H1 (cell line): ENCODE measurements at regions not wholly inside any gene's neighbourhood (a gene's known extent, or its start where the extent isn't known, plus 50 kb on each side); places are given as distances from the start of the nearest gene placed in this dataset.

Experiments used
- CTCF ChIA-PET: fragments of 300-600 bp; sonication (Branson Sonifier 250); formaldehyde crosslinking; loops from one replicate; lab custom pipeline; 2021; ENCODE audit not compliant: partially characterized antibody; lab: Charles Lee
- POLR2A ChIA-PET: fragments of 300-600 bp; sonication (Branson Sonifier 250); formaldehyde crosslinking; loops from one replicate; lab custom pipeline; 2021; ENCODE audit warnings: inconsistent platforms; ENCODE audit not compliant: partially characterized antibody; lab: Charles Lee
- DNase-seq, 2 experiments: peaks; one replicate each; pipeline versions ENCODE4 v3.0.0 to v3.0.0-alpha.2; 2010 to 2022; ENCODE audit warnings: low spot score in 2 of 2, low read depth in 1 of 2, mixed read lengths in 1 of 2
- FAIRE-seq: peaks from 2 replicates; lab custom pipeline; 2011; peaks lifted over from hg19 to GRCh38; lab: Jason Lieb, UNC
- H2AFZ ChIP-seq: 2 replicates; pipeline ENCODE4 v1.8.1; 2012; ENCODE audit warnings: low read length, inconsistent platforms
- H2AK5ac ChIP-seq: 2 replicates; pipeline ENCODE4 v1.6.1; 2013; ENCODE audit warnings: low read depth, low read length
- H2BK120ac ChIP-seq: replicated peaks from 2 replicates; pipeline ENCODE3; 2013; ENCODE audit warnings: low read depth, low read length, inconsistent platforms
- H2BK12ac ChIP-seq: 2 replicates; pipeline ENCODE4 v1.6.1; 2013; ENCODE audit warnings: low read depth, low read length
- H2BK15ac ChIP-seq: 2 replicates; pipeline ENCODE4 v1.6.1; 2013; ENCODE audit warnings: low read length
- H2BK20ac ChIP-seq: 2 replicates; pipeline ENCODE4 v1.6.1; 2013; ENCODE audit warnings: low read length
- H2BK5ac ChIP-seq: 2 replicates; pipeline ENCODE4 v1.6.1; 2013; ENCODE audit warnings: low read depth, low read length
- H3K14ac ChIP-seq: 2 replicates; pipeline ENCODE4 v1.6.1; 2013; ENCODE audit warnings: inconsistent platforms; ENCODE audit not compliant: insufficient read length
- H3K18ac ChIP-seq: 2 replicates; pipeline ENCODE4 v1.6.1; 2013; ENCODE audit warnings: low read length; ENCODE audit errors: extremely low read depth
- H3K23ac ChIP-seq: 2 replicates; pipeline ENCODE4 v1.6.1; 2013; ENCODE audit warnings: inconsistent platforms; ENCODE audit not compliant: insufficient read length
- H3K23me2 ChIP-seq: 2 replicates; pipeline ENCODE4 v1.6.1; 2013; ENCODE audit warnings: low read depth, low read length
- H3K27ac ChIP-seq: 2 replicates; pipeline ENCODE4 v1.6.1; 2011; ENCODE audit warnings: low read depth, low read length, inconsistent platforms
- H3K27me3 ChIP-seq, 4 experiments: replicated peaks in 1 of 4; 1 replicate in 1 of 4; 2 replicates in 3 of 4; pipeline versions ENCODE4 v1.6.1 to v1.8.1; 2011 to 2013; ENCODE audit warnings: low read length in 3 of 4, mild to moderate bottlenecking in 3 of 4, inconsistent platforms in 2 of 4, mixed read lengths in 2 of 4, moderate library complexity in 1 of 4; ENCODE audit not compliant: control insufficient read depth in 3 of 4, insufficient read depth in 3 of 4; ENCODE audit errors: extremely low read depth in 1 of 4
- H3K36me3 ChIP-seq, 4 experiments: 2 replicates each; pipeline versions ENCODE4 v1.6.1 to v1.8.1; 2011 to 2013; ENCODE audit warnings: mild to moderate bottlenecking in 4 of 4, low read length in 3 of 4, moderate library complexity in 2 of 4, control low read depth in 1 of 4, inconsistent platforms in 1 of 4; ENCODE audit not compliant: insufficient read depth in 4 of 4, control insufficient read depth in 2 of 4
- H3K4ac ChIP-seq: replicated peaks from 2 replicates; pipeline ENCODE3; 2013; ENCODE audit warnings: low read length, low read depth, mixed read lengths, inconsistent platforms; ENCODE audit not compliant: insufficient read length
- H3K4me1 ChIP-seq, 4 experiments: replicated peaks in 1 of 4; 1 replicate in 1 of 4; 2 replicates in 3 of 4; pipeline versions ENCODE4 v1.6.1 to v1.8.1; 2011 to 2013; ENCODE audit warnings: low read length in 3 of 4, inconsistent platforms in 2 of 4, mixed read lengths in 1 of 4; ENCODE audit not compliant: insufficient read depth in 4 of 4, control insufficient read depth in 3 of 4
- H3K4me2 ChIP-seq, 2 experiments: 2 replicates each; pipeline versions ENCODE4 v1.6.1 to v1.8.1; 2011 to 2013; ENCODE audit warnings: low read depth in 2 of 2, low read length in 2 of 2, control low read depth in 1 of 2, inconsistent platforms in 1 of 2, mild to moderate bottlenecking in 1 of 2; ENCODE audit not compliant: insufficient read depth in 1 of 2
- H3K4me3 ChIP-seq, 4 experiments: fragments of 200-600, 300-600 bp in 1 of 4; sonication (generic), shearing (Covaris generic), sonication (Bioruptor Twin) in 1 of 4; 2 replicates each; pipeline versions ENCODE4 v1.5.1 to v1.8.1; 2011 to 2016; ENCODE audit warnings: low read length in 4 of 4, low read depth in 3 of 4, control low read depth in 2 of 4, inconsistent platforms in 2 of 4, mild to moderate bottlenecking in 2 of 4, mixed read lengths in 1 of 4, moderate library complexity in 1 of 4; ENCODE audit not compliant: insufficient read depth in 2 of 4; ENCODE audit errors: extremely low read depth in 1 of 4
- H3K56ac ChIP-seq: replicated peaks from 2 replicates; pipeline ENCODE3; 2013; ENCODE audit warnings: low read depth, mild to moderate bottlenecking, mixed read lengths, low read length, inconsistent platforms; ENCODE audit not compliant: insufficient read length
- H3K79me1 ChIP-seq: 2 replicates; pipeline ENCODE4 v1.6.1; 2013; ENCODE audit warnings: low read depth, low read length, control low read depth
- H3K79me2 ChIP-seq, 2 experiments: 2 replicates each; pipeline versions ENCODE4 v1.6.1 to v1.8.1; 2012 to 2013; ENCODE audit warnings: low read length in 2 of 2, mild to moderate bottlenecking in 2 of 2, inconsistent platforms in 1 of 2; ENCODE audit not compliant: insufficient read depth in 2 of 2, control insufficient read depth in 1 of 2
- H3K9ac ChIP-seq, 4 experiments: replicated peaks in 1 of 4; 1 replicate in 1 of 4; 2 replicates in 3 of 4; pipeline versions ENCODE4 v1.6.1 to v1.8.1; 2011 to 2013; ENCODE audit warnings: low read depth in 3 of 4, low read length in 3 of 4, control low read depth in 2 of 4, mild to moderate bottlenecking in 2 of 4, moderate library complexity in 2 of 4, inconsistent platforms in 1 of 4; ENCODE audit errors: extremely low read depth in 1 of 4
- H3K9me3 ChIP-seq, 2 experiments: 2 replicates each; pipeline versions ENCODE4 v1.6.1 to v1.8.1; 2012 to 2013; ENCODE audit warnings: mild to moderate bottlenecking in 2 of 2, moderate library complexity in 2 of 2, control low read depth in 1 of 2, inconsistent platforms in 1 of 2, low read depth in 1 of 2, low read length in 1 of 2, mixed read lengths in 1 of 2; ENCODE audit not compliant: insufficient read depth in 2 of 2
- H4K20me1 ChIP-seq, 2 experiments: replicated peaks in 1 of 2; 2 replicates each; pipeline versions ENCODE3 to v1.8.1; 2011 to 2013; ENCODE audit warnings: inconsistent platforms in 2 of 2, low read length in 2 of 2, mild to moderate bottlenecking in 1 of 2; ENCODE audit not compliant: insufficient read depth in 2 of 2, control insufficient read depth in 1 of 2
- H4K5ac ChIP-seq: 2 replicates; pipeline ENCODE4 v1.6.1; 2013; ENCODE audit warnings: low read length, low read depth, mixed read lengths, inconsistent platforms; ENCODE audit not compliant: insufficient read length
- H4K8ac ChIP-seq: 2 replicates; pipeline ENCODE4 v1.8.0; 2013; ENCODE audit warnings: mild to moderate bottlenecking, moderate library complexity, low read length, inconsistent platforms; ENCODE audit not compliant: insufficient read depth; ENCODE audit errors: extremely low read depth
- H4K91ac ChIP-seq: replicated peaks from 2 replicates; pipeline ENCODE3; 2013; ENCODE audit warnings: low read length, mixed read lengths, inconsistent platforms; ENCODE audit not compliant: insufficient read length
- CHD1 ChIP-seq: IDR thresholded peaks from 2 replicates; pipeline ENCODE4 v1.6.1; 2012; ENCODE audit warnings: low read depth, low read length, improper control_type of control experiment
- CTBP2 ChIP-seq: IDR thresholded peaks from 2 replicates; pipeline ENCODE4 v1.7.0; 2011; ENCODE audit warnings: borderline replicate concordance, mild to moderate bottlenecking, moderate library complexity, mixed read lengths, low read length; ENCODE audit not compliant: insufficient read depth, insufficient read length
- EGR1 ChIP-seq: IDR thresholded peaks from 2 replicates; pipeline ENCODE4 v1.6.1; 2011; ENCODE audit warnings: low read depth, low read length, borderline replicate concordance
- EP300 ChIP-seq, 2 experiments: IDR thresholded peaks; 1 replicate in 1 of 2; 2 replicates in 1 of 2; pipeline ENCODE4 v1.6.1; 2011 to 2012; ENCODE audit warnings: low read depth in 2 of 2, low read length in 2 of 2, mild to moderate bottlenecking in 2 of 2, borderline replicate concordance in 1 of 2, inconsistent platforms in 1 of 2, moderate library complexity in 1 of 2
- FOSL1 ChIP-seq: IDR thresholded peaks from 2 replicates; pipeline ENCODE4 v1.6.1; 2011; ENCODE audit warnings: mild to moderate bottlenecking, low read depth, low read length, moderate library complexity; ENCODE audit not compliant: insufficient read depth
- JUN ChIP-seq: IDR thresholded peaks from 2 replicates; pipeline ENCODE4 v1.6.1; 2011; ENCODE audit warnings: low read depth, mild to moderate bottlenecking, improper control_type of control experiment, low read length
- JUND ChIP-seq: IDR thresholded peaks from 2 replicates; pipeline ENCODE4 v1.6.1; 2011; ENCODE audit warnings: mild to moderate bottlenecking, improper control_type of control experiment, low read length
- MAFK ChIP-seq: IDR thresholded peaks from 2 replicates; pipeline ENCODE4 v1.6.1; 2012; ENCODE audit warnings: low read depth, mild to moderate bottlenecking, improper control_type of control experiment, low read length
- NRF1 ChIP-seq: IDR thresholded peaks from 2 replicates; pipeline ENCODE4 v1.6.1; 2011; ENCODE audit warnings: mild to moderate bottlenecking, low read depth, low read length, improper control_type of control experiment
- RFX5 ChIP-seq: IDR thresholded peaks from 2 replicates; pipeline ENCODE4 v1.6.1; 2011; ENCODE audit warnings: low read depth, low read length, improper control_type of control experiment, borderline replicate concordance
- SP4 ChIP-seq: IDR thresholded peaks from 2 replicates; pipeline ENCODE4 v1.6.1; 2012; ENCODE audit warnings: low read length, inconsistent platforms
- WGBS, 2 experiments: shearing (Covaris generic) in 1 of 2; methylation state at CpG; one replicate each; pipeline versions ENCODE4 v1.1.6 to v1.1.7; 2013 to 2015; ENCODE audit warnings: low lambda C conversion rate in 2 of 2, mixed read lengths in 2 of 2, inconsistent platforms in 1 of 2, low coverage in 1 of 2, missing lambda C conversion rate in 1 of 2; ENCODE audit not compliant: insufficient replicate concordance in 2 of 2, insufficient coverage in 1 of 2, insufficient read length in 1 of 2; ENCODE audit errors: extremely low coverage in 1 of 2, missing lambda C conversion rate in 1 of 2; 5-methylcytosine and 5-hydroxymethylcytosine counted together
- TF ChIP-seq, protein P1 (sequence below): IDR thresholded peaks from 2 replicates; pipeline ENCODE4 v1.6.1; 2012; ENCODE audit warnings: low read length, inconsistent platforms

GRCh38 chr12:71070416-71071128 lies 87.2 kb downstream of the TSPAN8 start:
- H3K14ac ChIP-seq, result no peak overlapping the region
- H2BK12ac ChIP-seq, result no peak overlapping the region
- H3K9ac ChIP-seq, result no peak overlapping the region; a peak in 1 of 7 replicates
- H2BK20ac ChIP-seq, result no peak overlapping the region
- H2AFZ ChIP-seq, result no peak overlapping the region
- H4K5ac ChIP-seq, result no peak overlapping the region
- H3K4me1 ChIP-seq, result no peaks in the 10 kb centered on the region
- H3K4me3 ChIP-seq, result no peak overlapping the region
- H2BK15ac ChIP-seq, result no peak overlapping the region
- no peak overlapping the region for H4K91ac ChIP-seq
- H3K23ac ChIP-seq, result no peak overlapping the region
- 91% methylated on average over 3 of the region's 3 CpGs; no CpG with 5 or more reads in 1 of the 2 experiments for WGBS, 2 experiments
- no peaks in the 10 kb centered on the region for H4K20me1 ChIP-seq
- H3K4ac ChIP-seq, result no peak overlapping the region
- H3K36me3 ChIP-seq, result no peaks in the 10 kb centered on the region
- no peaks in the 10 kb centered on the region for H3K79me2 ChIP-seq
- POLR2A ChIA-PET, result no interaction called here
- H3K18ac ChIP-seq, result no peak overlapping the region
- FAIRE-seq (no peak), DNase-seq (no peak)
- CTCF ChIA-PET, result no interaction called here
- no peak overlapping the region for H2AK5ac ChIP-seq
- H4K8ac ChIP-seq, result no peak overlapping the region
- H3K79me1 ChIP-seq, result no peaks in the 10 kb centered on the region
- H3K27ac ChIP-seq, result no peak overlapping the region
- peaks cover 0 to 3% of the 10 kb centered on the region in 2 experiments; a peak in 1 of 4 replicates for H3K9me3 ChIP-seq
- no peak overlapping the region for H2BK5ac ChIP-seq
- no peak overlapping the region for H3K56ac ChIP-seq
- no peaks in the 10 kb centered on the region for H3K23me2 ChIP-seq
- no peaks in the 10 kb centered on the region for H3K27me3 ChIP-seq
- no peak overlapping the region for H3K4me2 ChIP-seq
- no peak overlapping the region for H2BK120ac ChIP-seq
- no peak for TF ChIP-seq CTBP2
- TF ChIP-seq NRF1, result no peak
- no peak for TF ChIP-seq RFX5
- TF ChIP-seq JUN, result no peak
- TF ChIP-seq MAFK, result no peak
- no peak for TF ChIP-seq CHD1
- TF ChIP-seq EP300 (IDR thresholded peaks at IDR 0.05; ENCODE audit: borderline replicate concordance in 1 of 2, low read depth in 2 of 2, low read length in 2 of 2), result no peak
- TF ChIP-seq, protein P1, sequence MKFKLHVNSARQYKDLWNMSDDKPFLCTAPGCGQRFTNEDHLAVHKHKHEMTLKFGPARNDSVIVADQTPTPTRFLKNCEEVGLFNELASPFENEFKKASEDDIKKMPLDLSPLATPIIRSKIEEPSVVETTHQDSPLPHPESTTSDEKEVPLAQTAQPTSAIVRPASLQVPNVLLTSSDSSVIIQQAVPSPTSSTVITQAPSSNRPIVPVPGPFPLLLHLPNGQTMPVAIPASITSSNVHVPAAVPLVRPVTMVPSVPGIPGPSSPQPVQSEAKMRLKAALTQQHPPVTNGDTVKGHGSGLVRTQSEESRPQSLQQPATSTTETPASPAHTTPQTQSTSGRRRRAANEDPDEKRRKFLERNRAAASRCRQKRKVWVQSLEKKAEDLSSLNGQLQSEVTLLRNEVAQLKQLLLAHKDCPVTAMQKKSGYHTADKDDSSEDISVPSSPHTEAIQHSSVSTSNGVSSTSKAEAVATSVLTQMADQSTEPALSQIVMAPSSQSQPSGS, result no peak
- no peak for TF ChIP-seq EGR1
- TF ChIP-seq FOSL1, result no peak
- TF ChIP-seq JUND, result no peak
- TF ChIP-seq SP4, result no peak
